Uterus (tissue), 2 donors: ENCODE measurements at regions not wholly inside any gene's neighbourhood (a gene's known extent, or its start where the extent isn't known, plus 50 kb on each side); places are given as distances from the start of the nearest gene placed in this dataset.

Source experiments
- CTCF ChIP-seq, 4 experiments: fragments of 200-600 bp in 2 of 4; fragments of 450-650 bp in 2 of 4; sonication (generic) in 2 of 4; IDR thresholded peaks; one replicate each; pipeline ENCODE4 v1.5.1; 2016 to 2019; ENCODE audit warnings: antibody characterized with exemption in 4 of 4, mild to moderate bottlenecking in 2 of 4, moderate library complexity in 1 of 4
- POLR2A ChIP-seq, 2 donors: fragments of 450-650 bp; IDR thresholded peaks; one replicate each; pipeline ENCODE4 v1.6.1; 2016; ENCODE audit warnings: antibody characterized with exemption in 2 of 2, mild to moderate bottlenecking in 1 of 2, moderate library complexity in 1 of 2

- TF ChIP-seq CTCF (IDR thresholded peaks at IDR 0.05) (no peak), POLR2A (IDR thresholded peaks at IDR 0.05) (no peak)
Observed at GRCh38 chr2:38178556-38179419, 102.8 kb upstream of the CYP1B1 start.
